Spleen (tissue), 7 donors: ENCODE measurements at regions not wholly inside any gene's neighbourhood (a gene's known extent, or its start where the extent isn't known, plus 50 kb on each side); places are given as distances from the start of the nearest gene placed in this dataset.

Experiments used
- POLR2A ChIP-seq, 3 donors: fragments of 450-650 bp; IDR thresholded peaks; one replicate each; pipeline ENCODE4 v1.5.1; 2017; ENCODE audit warnings: antibody characterized with exemption in 3 of 3, mild to moderate bottlenecking in 1 of 3
- POLR2AphosphoS5 ChIP-seq, 3 donors: sonication (generic); formaldehyde crosslinking; IDR thresholded peaks; one replicate each; pipeline ENCODE4 v1.5.1; 2017; ENCODE audit warnings: antibody characterized with exemption in 3 of 3
- TF ChIP-seq, protein P1 (sequence below), 11 experiments: fragments of 200-600 bp in 7 of 11; fragments of 450-650 bp in 4 of 11; sonication (generic) in 4 of 11; IDR thresholded peaks in 8 of 11; conservative IDR thresholded peaks in 3 of 11; 1 replicate in 7 of 11; 2 replicates in 4 of 11; pipeline versions ENCODE4 v1.4.0 to v1.8.0; 2016 to 2021; ENCODE audit warnings: antibody characterized with exemption in 11 of 11, inconsistent platforms in 4 of 11, mild to moderate bottlenecking in 1 of 11
- donor health status: DM: no; HTN: no; CAD: no; lungs with moderate emphysema.
- donor health status: DM: no; HTN: no; CAD: no.
- donor health status: DM: no; HTN: no; CAD: no.

DNA sequence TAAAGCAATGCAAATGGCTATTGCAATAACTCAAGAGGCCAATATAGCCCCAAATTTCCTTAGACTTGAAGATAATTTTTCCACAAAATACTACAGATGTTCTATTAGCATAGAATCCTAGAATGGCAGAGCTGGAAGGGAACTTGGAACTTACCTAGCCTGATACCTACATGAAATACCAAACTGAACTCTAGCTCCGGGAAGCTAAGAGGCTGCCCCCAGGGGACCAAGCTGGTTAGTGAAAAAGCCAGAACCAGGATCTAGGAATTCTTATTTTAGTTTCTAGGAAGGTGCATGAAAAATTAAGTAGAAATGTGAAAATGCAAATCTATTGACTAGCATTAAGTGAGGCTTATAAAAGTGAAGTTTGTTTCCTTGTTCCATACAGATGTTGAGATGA lies 256.0 kb upstream of the CBLB start:
- TF ChIP-seq POLR2AphosphoS5 (IDR thresholded peaks at IDR 0.05) = no peak
- TF ChIP-seq, protein P1, sequence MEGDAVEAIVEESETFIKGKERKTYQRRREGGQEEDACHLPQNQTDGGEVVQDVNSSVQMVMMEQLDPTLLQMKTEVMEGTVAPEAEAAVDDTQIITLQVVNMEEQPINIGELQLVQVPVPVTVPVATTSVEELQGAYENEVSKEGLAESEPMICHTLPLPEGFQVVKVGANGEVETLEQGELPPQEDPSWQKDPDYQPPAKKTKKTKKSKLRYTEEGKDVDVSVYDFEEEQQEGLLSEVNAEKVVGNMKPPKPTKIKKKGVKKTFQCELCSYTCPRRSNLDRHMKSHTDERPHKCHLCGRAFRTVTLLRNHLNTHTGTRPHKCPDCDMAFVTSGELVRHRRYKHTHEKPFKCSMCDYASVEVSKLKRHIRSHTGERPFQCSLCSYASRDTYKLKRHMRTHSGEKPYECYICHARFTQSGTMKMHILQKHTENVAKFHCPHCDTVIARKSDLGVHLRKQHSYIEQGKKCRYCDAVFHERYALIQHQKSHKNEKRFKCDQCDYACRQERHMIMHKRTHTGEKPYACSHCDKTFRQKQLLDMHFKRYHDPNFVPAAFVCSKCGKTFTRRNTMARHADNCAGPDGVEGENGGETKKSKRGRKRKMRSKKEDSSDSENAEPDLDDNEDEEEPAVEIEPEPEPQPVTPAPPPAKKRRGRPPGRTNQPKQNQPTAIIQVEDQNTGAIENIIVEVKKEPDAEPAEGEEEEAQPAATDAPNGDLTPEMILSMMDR (IDR thresholded peaks at IDR 0.05 in 8 of 11, conservative IDR thresholded peaks at IDR 0.05 in 3 of 11) = no peak
- no peak for TF ChIP-seq POLR2A (IDR thresholded peaks at IDR 0.05)
